Breast epithelium (tissue), 4 donors: ENCODE measurements at regions not wholly inside any gene's neighbourhood (a gene's known extent, or its start where the extent isn't known, plus 50 kb on each side); places are given as distances from the start of the nearest gene placed in this dataset.

Source experiments
- DNase-seq, 2 donors: peaks; one replicate each; pipeline ENCODE4 v3.0.0-alpha.2; 2019; ENCODE audit warnings: low spot score in 2 of 2
- H3K27ac ChIP-seq, 2 donors: fragments of 200-600 bp; sonication (generic) in 1 of 2; one replicate each; pipeline ENCODE4 v1.5.1; 2016 to 2019; ENCODE audit warnings: mild to moderate bottlenecking in 1 of 2
- H3K27me3 ChIP-seq, 2 donors: fragments of 200-600 bp; sonication (generic) in 1 of 2; one replicate each; pipeline versions ENCODE4 v1.5.1 to v1.6.0; 2017 to 2019; ENCODE audit warnings: control low read depth in 1 of 2, mild to moderate bottlenecking in 1 of 2
- H3K36me3 ChIP-seq: fragments of 200-600 bp; one replicate; pipeline ENCODE4 v1.5.1; 2019
- H3K4me1 ChIP-seq, 2 donors: fragments of 200-600 bp; sonication (generic); one replicate each; pipeline ENCODE4 v1.5.1; 2016 to 2019; ENCODE audit warnings: control low read depth in 1 of 2
- H3K4me3 ChIP-seq, 3 donors: fragments of 200-600 bp; sonication (generic); 1 replicate in 2 of 3; 2 replicates in 1 of 3; pipeline ENCODE4 v1.5.1; 2016 to 2019; ENCODE audit warnings: mild to moderate bottlenecking in 3 of 3, moderate library complexity in 2 of 3
- H3K9me3 ChIP-seq, 2 donors: fragments of 200-600 bp; sonication (generic) in 1 of 2; one replicate each; pipeline ENCODE4 v1.5.1; 2016 to 2019; ENCODE audit warnings: control low read depth in 1 of 2
- CTCF ChIP-seq, 3 donors: fragments of 450-650 bp; IDR thresholded peaks; one replicate each; pipeline ENCODE4 v1.5.1; 2016 to 2017; ENCODE audit warnings: antibody characterized with exemption in 3 of 3, mild to moderate bottlenecking in 3 of 3, moderate library complexity in 3 of 3
- POLR2A ChIP-seq: fragments of 450-650 bp; IDR thresholded peaks from one replicate; pipeline ENCODE4 v1.6.1; 2016; ENCODE audit warnings: antibody characterized with exemption, mild to moderate bottlenecking, moderate library complexity
- POLR2AphosphoS5 ChIP-seq, 3 donors: sonication (generic); formaldehyde crosslinking; IDR thresholded peaks; one replicate each; pipeline ENCODE4 v1.6.1; 2017; ENCODE audit warnings: antibody characterized with exemption in 3 of 3
- intact Hi-C: fragments of 100-400 bp; cut with DNase I; formaldehyde crosslinking; loops from one replicate; pipeline ENCODE4 v1.15.1; 2023; ENCODE audit warnings: low total_unique reads

- no peaks in the 10 kb centered on the region for H3K9me3 ChIP-seq
- H3K4me1 ChIP-seq = no peaks in the 10 kb centered on the region
- no peaks in the 10 kb centered on the region for H3K27me3 ChIP-seq
- no peak for DNase-seq
- H3K4me3 ChIP-seq = no peak overlapping the region
- intact Hi-C loops = no loop called here
- TF ChIP-seq POLR2AphosphoS5 (IDR thresholded peaks at IDR 0.05) = no peak
- no peaks in the 10 kb centered on the region for H3K36me3 ChIP-seq
- H3K27ac ChIP-seq = no peak overlapping the region
Observed at GRCh38 chr21:19712441-19712840, 1285.8 kb upstream of the NCAM2 start.

GRCh38 chr21:19713313-19713712, 1284.9 kb upstream of the NCAM2 start:
- Histone ChIP-seq H3K27me3 (no peaks in the 10 kb centered on the region), H3K27ac (no peak overlapping the region), H3K36me3 (no peaks in the 10 kb centered on the region), H3K4me3 (no peak overlapping the region), H3K4me1 (no peaks in the 10 kb centered on the region), H3K9me3 (no peaks in the 10 kb centered on the region)
- TF ChIP-seq CTCF (IDR thresholded peaks at IDR 0.05) (no peak), POLR2AphosphoS5 (IDR thresholded peaks at IDR 0.05) (no peak), POLR2A (no peak)
- DNase-seq = no peak
- intact Hi-C loops = no loop called here

GRCh38 chr21:19724081-19724480, 1274.1 kb upstream of the NCAM2 start:
- no peak for TF ChIP-seq CTCF (IDR thresholded peaks at IDR 0.05)
- TF ChIP-seq POLR2AphosphoS5 (IDR thresholded peaks at IDR 0.05) = no peak
- TF ChIP-seq POLR2A = no peak
- H3K4me1 ChIP-seq = no peaks in the 10 kb centered on the region
- H3K36me3 ChIP-seq = no peaks in the 10 kb centered on the region
- H3K9me3 ChIP-seq = no peaks in the 10 kb centered on the region
- H3K27ac ChIP-seq = no peak overlapping the region
- intact Hi-C loops = no loop called here
- H3K27me3 ChIP-seq = no peaks in the 10 kb centered on the region
- no peak for DNase-seq
- no peak overlapping the region for H3K4me3 ChIP-seq

- intact Hi-C loops = no loop called here
- no peaks in the 10 kb centered on the region for H3K36me3 ChIP-seq
- no peak for DNase-seq
- no peaks in the 10 kb centered on the region for H3K9me3 ChIP-seq
- H3K4me3 ChIP-seq = no peak overlapping the region
- TF ChIP-seq POLR2AphosphoS5 (IDR thresholded peaks at IDR 0.05) (no peak), POLR2A (no peak), CTCF (IDR thresholded peaks at IDR 0.05) (no peak)
- no peaks in the 10 kb centered on the region for H3K4me1 ChIP-seq
- no peaks in the 10 kb centered on the region for H3K27me3 ChIP-seq
- H3K27ac ChIP-seq = no peak overlapping the region
Observed at GRCh38 chr21:19731251-19731650, 1267.0 kb upstream of the NCAM2 start.

GRCh38 chr21:19759836-19760235, 1238.4 kb upstream of the NCAM2 start:
- no peak for DNase-seq
- no peak for TF ChIP-seq POLR2A
- TF ChIP-seq POLR2AphosphoS5 (IDR thresholded peaks at IDR 0.05) = no peak
- no peak for TF ChIP-seq CTCF (IDR thresholded peaks at IDR 0.05)
- H3K9me3 ChIP-seq = no peaks in the 10 kb centered on the region
- H3K27ac ChIP-seq = no peak overlapping the region
- no peaks in the 10 kb centered on the region for H3K27me3 ChIP-seq
- intact Hi-C loops = no loop called here
- H3K36me3 ChIP-seq = no peaks in the 10 kb centered on the region
- no peak overlapping the region for H3K4me3 ChIP-seq
- no peaks in the 10 kb centered on the region for H3K4me1 ChIP-seq

- intact Hi-C loops = no loop called here
- no peak for DNase-seq
- H3K4me3 ChIP-seq = no peak overlapping the region
Observed at GRCh38 chr21:19767546-19767945, 1230.7 kb upstream of the NCAM2 start.

More at GRCh38 chr21:19767546-19767945, 1230.7 kb upstream of the NCAM2 start:
- TF ChIP-seq POLR2AphosphoS5 (IDR thresholded peaks at IDR 0.05) (no peak), CTCF (IDR thresholded peaks at IDR 0.05) (no peak), POLR2A (no peak)
- Histone ChIP-seq H3K9me3 (no peaks in the 10 kb centered on the region), H3K27me3 (no peaks in the 10 kb centered on the region), H3K36me3 (no peaks in the 10 kb centered on the region), H3K27ac (no peak overlapping the region), H3K4me1 (no peaks in the 10 kb centered on the region)
